ENCODE measurements at regions not wholly inside any gene's neighbourhood (a gene's known extent, or its start where the extent isn't known, plus 50 kb on each side); places are given as distances from the start of the nearest gene placed in this dataset.
A peak's percentile ranks its signal among the peaks of the same experiment; 100 is the strongest.

GRCh38 chr3:110234831-110235230, 836.8 kb upstream of the NECTIN3 start:
- DNase-seq (ENCODE audit: low spot score) = no peak

- no peak for DNase-seq (ENCODE audit: low spot score)
Observed at GRCh38 chr3:110236976-110237610, 834.5 kb upstream of the NECTIN3 start.

GRCh38 chr3:110243081-110243480, 828.5 kb upstream of the NECTIN3 start:
- DNase-seq (ENCODE audit: low spot score) = no peak

- DNase-seq (ENCODE audit: low spot score) = no peak
Observed at GRCh38 chr3:110246796-110247376, 824.7 kb upstream of the NECTIN3 start.

- no peak for DNase-seq (ENCODE audit: low spot score)
Observed at GRCh38 chr3:110248666-110249065, 823.0 kb upstream of the NECTIN3 start.

- DNase-seq (ENCODE audit: low spot score) = no peak
Observed at GRCh38 chr3:110253794-110254193, 817.8 kb upstream of the NECTIN3 start.

DNA sequence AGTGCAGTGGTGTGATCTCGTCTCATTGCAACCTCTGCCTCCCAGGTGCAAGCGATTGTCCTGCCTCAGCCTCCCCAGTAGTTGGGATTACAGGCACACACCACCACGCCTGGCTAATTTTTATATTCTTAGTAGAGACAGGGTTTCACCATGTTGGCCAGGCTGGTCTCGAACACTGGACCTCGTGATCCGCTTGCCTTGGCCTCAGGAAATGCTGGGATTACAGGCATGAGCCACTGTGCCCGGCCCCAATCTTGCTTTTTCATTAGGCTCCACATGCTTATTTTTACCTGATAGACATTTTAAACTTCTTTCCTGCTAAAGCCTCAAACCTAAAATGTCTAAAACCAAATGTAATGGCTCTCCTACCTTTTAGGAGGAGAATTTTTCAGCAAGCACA, 817.0 kb upstream of the NECTIN3 start:
- DNase-seq (ENCODE audit: low spot score) = no peak

GRCh38 chr3:110261141-110261540, 810.5 kb upstream of the NECTIN3 start:
- no peak for DNase-seq (ENCODE audit: low spot score)

DNA sequence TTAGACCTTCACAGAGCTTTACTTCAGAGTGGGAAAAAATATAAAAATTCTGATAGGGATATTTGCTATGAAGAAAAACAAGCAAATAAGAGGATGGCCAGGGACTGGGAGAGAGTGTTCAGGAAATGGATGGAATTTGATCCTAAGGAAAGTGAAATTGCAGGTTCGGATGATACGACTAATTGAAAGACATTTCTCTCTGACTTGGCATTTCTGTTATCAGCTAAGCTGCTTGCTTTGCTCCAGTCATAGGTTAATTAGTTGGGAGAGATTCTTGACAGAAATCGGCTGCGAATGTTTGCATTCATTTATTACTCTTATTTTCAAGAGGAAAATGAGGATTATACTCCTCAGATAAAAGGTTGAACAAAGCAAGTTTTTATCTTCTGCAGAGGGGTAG, 808.7 kb upstream of the NECTIN3 start:
- DNase-seq (ENCODE audit: low spot score) = no peak

DNA sequence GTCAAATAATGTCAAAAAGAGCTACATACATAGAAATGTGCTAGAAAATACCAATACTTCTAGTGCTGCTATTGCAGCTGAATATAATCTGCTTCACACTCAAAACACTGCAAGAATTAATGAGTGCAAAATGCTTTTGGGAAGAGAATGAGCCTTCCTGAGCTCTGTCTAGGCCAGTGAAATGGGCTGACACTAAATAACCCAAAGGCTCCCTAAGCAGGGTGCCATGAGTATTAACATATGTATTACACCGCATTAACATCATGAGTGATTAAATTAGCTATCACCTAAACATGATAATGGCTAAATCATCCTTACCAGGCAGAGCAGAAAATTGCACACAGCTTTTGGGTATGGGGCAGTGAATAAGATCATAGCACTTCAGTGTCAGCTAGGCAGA, 806.3 kb upstream of the NECTIN3 start:
- no peak for DNase-seq (ENCODE audit: low spot score)

GRCh38 chr3:110267304-110267845, 804.2 kb upstream of the NECTIN3 start:
- no peak for DNase-seq (ENCODE audit: low spot score)

DNA sequence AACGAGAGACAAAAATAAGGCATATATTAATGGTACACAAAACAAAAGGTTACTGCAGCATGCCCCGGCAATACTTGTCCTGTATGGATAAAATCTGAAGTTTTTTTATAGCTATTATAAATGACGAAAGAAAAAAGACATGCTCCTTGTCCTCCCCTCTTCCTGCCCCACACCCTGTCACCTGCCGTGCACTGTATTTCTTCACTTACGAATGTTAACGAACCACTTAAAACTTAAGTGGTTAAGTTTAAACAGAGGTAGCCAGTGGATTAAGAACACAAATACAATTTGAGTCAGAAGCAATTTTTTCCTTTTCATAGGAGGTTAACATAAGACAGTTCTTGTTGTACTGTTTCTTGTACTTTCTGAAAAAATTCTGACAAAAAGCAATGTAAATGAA, 799.1 kb upstream of the NECTIN3 start:
- DNase-seq (ENCODE audit: low spot score) = no peak

DNA sequence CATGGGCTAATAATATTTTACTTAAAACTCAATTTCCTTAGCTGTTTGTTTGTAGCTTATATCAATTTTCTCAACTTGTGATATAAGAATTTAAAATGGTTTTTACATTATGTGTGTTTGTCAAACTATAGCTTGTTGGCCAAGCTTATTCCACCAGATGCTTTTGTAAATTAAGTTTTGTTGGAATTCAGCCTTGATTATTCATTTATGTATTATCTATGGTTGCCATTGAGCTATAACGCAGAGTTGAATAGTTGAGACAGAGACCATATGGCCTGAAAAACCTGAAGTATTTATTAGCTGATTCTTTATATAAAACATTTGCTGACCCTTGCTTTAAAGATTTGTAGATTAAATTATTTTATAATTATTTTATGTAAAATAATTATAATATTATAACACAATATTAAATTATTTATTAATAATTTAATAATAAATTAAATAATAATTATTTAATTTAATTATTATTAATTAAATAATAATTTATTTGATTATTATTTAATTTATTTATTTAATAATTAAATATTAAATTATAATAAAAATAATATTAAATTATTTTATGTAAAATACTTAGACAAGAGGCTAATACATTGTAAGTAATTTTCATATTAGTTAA, 779.6 kb upstream of the NECTIN3 start:
- DNase-seq (ENCODE audit: low spot score) = no peak

GRCh38 chr3:110293660-110294059, 778.0 kb upstream of the NECTIN3 start:
- no peak for DNase-seq (ENCODE audit: low spot score)

DNA sequence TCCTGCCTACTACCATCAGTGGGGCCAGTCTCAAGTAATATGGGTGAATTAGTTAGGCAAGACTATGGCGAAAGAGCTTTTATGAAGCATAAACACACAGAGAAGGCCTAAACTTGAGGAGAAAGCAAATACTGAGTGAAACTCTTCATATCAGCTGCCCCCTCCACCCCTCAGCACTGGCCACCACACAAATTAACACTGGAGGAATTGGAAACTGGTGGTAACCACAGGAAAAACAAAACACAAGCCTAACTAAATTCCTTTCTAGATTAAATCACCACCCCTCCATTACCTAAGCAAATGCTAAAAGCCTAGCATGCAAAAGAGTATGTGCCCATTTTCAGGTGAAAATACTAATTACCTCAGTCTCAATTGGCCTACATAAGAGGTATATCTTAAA, 774.7 kb upstream of the NECTIN3 start:
- no peak for DNase-seq (ENCODE audit: low spot score)

GRCh38 chr3:110301781-110302180, 769.8 kb upstream of the NECTIN3 start:
- DNase-seq (ENCODE audit: low spot score) = no peak

DNA sequence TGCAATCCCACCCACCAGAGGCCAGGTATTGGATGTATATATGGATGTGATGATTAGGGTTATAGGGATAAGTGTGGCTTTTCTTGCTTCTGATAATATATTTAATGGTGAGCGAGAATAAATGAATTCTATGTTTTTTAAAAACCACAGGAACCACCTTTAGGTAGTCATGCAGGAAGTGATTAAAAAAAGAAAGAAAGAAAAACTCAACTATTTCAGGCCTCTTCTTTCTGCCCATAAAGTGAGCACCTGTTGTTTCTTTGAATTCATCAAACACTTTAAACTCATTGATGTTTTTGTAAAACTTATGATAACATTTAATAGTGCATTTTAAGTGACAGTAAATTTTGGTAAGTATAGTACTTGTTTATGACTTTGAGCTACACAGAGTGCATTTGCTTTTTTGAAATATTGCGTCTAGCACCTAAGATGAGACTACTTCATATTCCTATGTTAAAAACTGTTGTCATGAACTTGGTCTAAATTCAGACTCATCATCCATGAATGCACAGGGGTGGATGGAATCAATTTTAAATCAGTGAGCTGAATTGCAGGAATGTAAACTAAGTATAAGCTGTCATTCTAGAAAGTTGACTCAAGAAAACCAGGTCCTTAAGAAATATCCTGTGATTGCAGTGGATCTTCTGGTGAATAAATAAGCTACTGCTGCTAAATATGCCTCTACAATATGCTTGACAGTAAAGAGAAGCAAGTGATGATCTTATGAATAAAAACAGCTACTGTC, 764.4 kb upstream of the NECTIN3 start:
- no peak for DNase-seq (ENCODE audit: low spot score)

DNA sequence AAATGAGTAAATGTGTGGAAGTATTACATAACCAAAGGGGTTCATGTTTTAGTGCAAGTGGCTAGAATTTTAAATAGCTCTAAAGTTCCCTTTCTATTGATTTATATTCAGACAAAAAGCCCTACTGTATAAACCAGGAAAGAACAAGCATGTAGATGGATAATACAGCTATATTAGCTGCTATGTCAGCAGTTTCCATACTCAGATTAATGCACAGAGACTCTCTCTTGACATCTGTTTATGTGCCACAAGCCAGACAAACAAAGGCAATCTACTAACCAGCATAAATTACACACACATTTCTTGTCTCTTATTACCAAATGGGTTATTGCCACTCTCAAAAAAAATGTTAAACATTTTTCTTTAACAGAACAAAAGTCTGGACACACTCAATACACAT, 760.1 kb upstream of the NECTIN3 start:
- no peak for DNase-seq (ENCODE audit: low spot score)

- DNase-seq (ENCODE audit: low spot score) = peak; percentile 68
Observed at GRCh38 chr3:110314512-110315114, 757.0 kb upstream of the NECTIN3 start.

DNA sequence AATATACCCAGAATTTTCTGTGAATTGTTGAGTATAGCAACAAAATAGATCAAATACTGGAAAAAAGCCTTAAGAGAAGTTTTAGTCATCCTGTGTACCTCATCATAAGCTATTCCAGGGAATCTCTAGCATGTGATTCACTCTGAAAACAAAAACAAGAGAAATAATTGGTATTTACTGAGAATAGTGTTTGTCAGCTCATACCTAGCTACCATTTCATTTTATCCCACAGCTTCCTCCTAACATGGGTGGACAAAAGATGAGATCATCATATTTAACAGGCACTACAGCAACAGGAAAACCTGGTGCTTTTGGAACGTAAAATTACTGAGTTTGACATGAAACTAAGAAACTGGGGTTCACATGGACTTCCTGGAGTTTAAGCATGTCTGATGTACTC, 753.5 kb upstream of the NECTIN3 start:
- DNase-seq (ENCODE audit: low spot score) = no peak

DNA sequence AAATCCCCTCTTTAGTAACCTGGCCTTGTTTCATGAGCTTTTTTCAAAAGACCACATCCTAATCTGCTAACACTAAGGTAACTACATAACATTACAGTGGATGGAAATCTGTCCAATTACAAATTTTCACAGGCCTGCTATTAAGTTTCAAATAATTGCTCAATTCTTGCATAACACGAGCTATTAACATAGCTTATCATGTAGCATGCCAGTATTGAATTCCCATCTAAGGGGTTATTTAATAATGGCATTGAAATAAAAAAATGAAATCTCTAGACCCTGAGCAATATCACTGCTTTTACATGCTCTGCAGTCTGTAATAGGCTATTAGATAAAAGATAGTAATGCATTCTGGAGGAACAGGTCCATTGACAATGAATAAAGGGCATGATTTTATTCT, 748.3 kb upstream of the NECTIN3 start:
- DNase-seq (ENCODE audit: low spot score) = no peak

- no peak for DNase-seq (ENCODE audit: low spot score)
Observed at GRCh38 chr3:110324171-110324705, 747.4 kb upstream of the NECTIN3 start.
